GM12875 (cell line): ENCODE measurements at regions not wholly inside any gene's neighbourhood (a gene's known extent, or its start where the extent isn't known, plus 50 kb on each side); places are given as distances from the start of the nearest gene placed in this dataset.

Experiments used
- H3K4me3 ChIP-seq: one replicate; pipeline ENCODE4 v1.5.1; 2011; ENCODE audit warnings: low read depth, low read length, control low read depth
- CTCF ChIP-seq: IDR thresholded peaks from 2 replicates; pipeline ENCODE4 v1.5.1; 2011; ENCODE audit warnings: low read depth, mild to moderate bottlenecking, control low read depth, inconsistent platforms, low read length, moderate library complexity, borderline replicate concordance; ENCODE audit not compliant: insufficient read depth

GRCh38 chr3:110067527-110067926, 730.2 kb upstream of the DPPA4 start:
- H3K4me3 ChIP-seq: no peak overlapping the region
- TF ChIP-seq CTCF: no peak

GRCh38 chr3:110069761-110070160, 732.4 kb upstream of the DPPA4 start:
- H3K4me3 ChIP-seq: no peak overlapping the region
- TF ChIP-seq CTCF: no peak

- H3K4me3 ChIP-seq: no peak overlapping the region
Measured at GRCh38 chr3:110070161-110070916, 733.0 kb upstream of the DPPA4 start.

GRCh38 chr3:110074095-110074494, 736.7 kb upstream of the DPPA4 start:
- no peak for TF ChIP-seq CTCF
- H3K4me3 ChIP-seq: no peak overlapping the region

More at GRCh38 chr3:110070161-110070916, 733.0 kb upstream of the DPPA4 start:
- no peak for TF ChIP-seq CTCF

- TF ChIP-seq CTCF: no peak
- H3K4me3 ChIP-seq: no peak overlapping the region
Measured at GRCh38 chr3:110077093-110077492, 739.7 kb upstream of the DPPA4 start.

GRCh38 chr3:110093411-110093810, 756.1 kb upstream of the DPPA4 start:
- no peak for TF ChIP-seq CTCF
- H3K4me3 ChIP-seq: no peak overlapping the region

GRCh38 chr3:110093812-110094401, 756.6 kb upstream of the DPPA4 start:
- no peak overlapping the region for H3K4me3 ChIP-seq
- no peak for TF ChIP-seq CTCF
